Vagina (tissue), 2 donors: ENCODE measurements at regions not wholly inside any gene's neighbourhood (a gene's known extent, or its start where the extent isn't known, plus 50 kb on each side); places are given as distances from the start of the nearest gene placed in this dataset.

ENCODE experiments used
- POLR2AphosphoS5 ChIP-seq, 2 donors: sonication (generic); formaldehyde crosslinking; IDR thresholded peaks; one replicate each; pipeline ENCODE4 v1.9.0; 2017; ENCODE audit warnings: antibody characterized with exemption in 2 of 2, mild to moderate bottlenecking in 2 of 2, low read depth in 1 of 2; ENCODE audit not compliant: insufficient read depth in 1 of 2
- TF ChIP-seq, protein P1 (sequence below), 3 experiments: fragments of 450-650 bp in 2 of 3; fragments of 200-600 bp in 1 of 3; sonication (generic) in 1 of 3; IDR thresholded peaks; one replicate each; pipeline ENCODE4 v1.5.1; 2017 to 2019; ENCODE audit warnings: antibody characterized with exemption in 3 of 3, mild to moderate bottlenecking in 2 of 3, moderate library complexity in 2 of 3

DNA sequence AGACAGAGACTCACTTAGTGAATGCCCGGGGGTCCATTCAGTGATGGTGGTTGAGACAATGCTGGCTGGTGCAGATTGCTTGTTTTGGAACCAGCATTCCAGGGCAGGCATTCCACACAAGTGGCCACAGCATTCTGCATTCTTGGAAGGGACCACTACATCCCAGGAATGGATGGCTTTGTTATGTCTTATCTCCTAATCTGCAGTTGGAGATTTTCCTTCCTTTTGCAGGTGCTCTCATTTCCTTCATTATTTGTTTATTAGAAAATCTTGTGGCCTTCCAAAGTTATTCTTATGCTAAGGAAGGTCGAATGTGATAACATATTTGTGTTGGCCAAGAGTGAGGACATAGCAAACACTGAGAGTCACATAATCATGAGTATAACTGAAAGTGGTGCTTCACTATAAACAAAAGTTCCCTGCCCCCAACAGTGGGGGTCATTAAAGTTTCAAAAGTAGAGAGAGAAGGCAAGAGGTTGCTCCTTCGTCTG lies 66.0 kb downstream of the BMP4 start:
- TF ChIP-seq, protein P1, sequence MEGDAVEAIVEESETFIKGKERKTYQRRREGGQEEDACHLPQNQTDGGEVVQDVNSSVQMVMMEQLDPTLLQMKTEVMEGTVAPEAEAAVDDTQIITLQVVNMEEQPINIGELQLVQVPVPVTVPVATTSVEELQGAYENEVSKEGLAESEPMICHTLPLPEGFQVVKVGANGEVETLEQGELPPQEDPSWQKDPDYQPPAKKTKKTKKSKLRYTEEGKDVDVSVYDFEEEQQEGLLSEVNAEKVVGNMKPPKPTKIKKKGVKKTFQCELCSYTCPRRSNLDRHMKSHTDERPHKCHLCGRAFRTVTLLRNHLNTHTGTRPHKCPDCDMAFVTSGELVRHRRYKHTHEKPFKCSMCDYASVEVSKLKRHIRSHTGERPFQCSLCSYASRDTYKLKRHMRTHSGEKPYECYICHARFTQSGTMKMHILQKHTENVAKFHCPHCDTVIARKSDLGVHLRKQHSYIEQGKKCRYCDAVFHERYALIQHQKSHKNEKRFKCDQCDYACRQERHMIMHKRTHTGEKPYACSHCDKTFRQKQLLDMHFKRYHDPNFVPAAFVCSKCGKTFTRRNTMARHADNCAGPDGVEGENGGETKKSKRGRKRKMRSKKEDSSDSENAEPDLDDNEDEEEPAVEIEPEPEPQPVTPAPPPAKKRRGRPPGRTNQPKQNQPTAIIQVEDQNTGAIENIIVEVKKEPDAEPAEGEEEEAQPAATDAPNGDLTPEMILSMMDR (IDR thresholded peaks at IDR 0.05) = no peak
- peak in 1 of 2 donors; percentile 66 for TF ChIP-seq POLR2AphosphoS5 (IDR thresholded peaks at IDR 0.05; ENCODE audit: insufficient read depth in 1 of 2, low read depth in 1 of 2)
